Stimulated activated CD4-positive, alpha-beta T cell treated with anti-CD3 and anti-CD28 coated beads, Interleukin-12 subunit alpha, Interleukin-12 subunit beta, amount 100 ng/mL, for 4 hours (primary cell): ENCODE measurements at regions not wholly inside any gene's neighbourhood (a gene's known extent, or its start where the extent isn't known, plus 50 kb on each side); places are given as distances from the start of the nearest gene placed in this dataset.
A peak's percentile ranks its signal among the peaks of the same experiment; 100 is the strongest.
"Not testable (repeated sequence)": the region's sequence is repeated elsewhere in the genome, so short reads cannot be mapped to it uniquely, and the experiment has no call there.

Experiments
- DNase-seq: peaks from one replicate; pipeline ENCODE4 v3.0.0-alpha.2; 2020

DNA sequence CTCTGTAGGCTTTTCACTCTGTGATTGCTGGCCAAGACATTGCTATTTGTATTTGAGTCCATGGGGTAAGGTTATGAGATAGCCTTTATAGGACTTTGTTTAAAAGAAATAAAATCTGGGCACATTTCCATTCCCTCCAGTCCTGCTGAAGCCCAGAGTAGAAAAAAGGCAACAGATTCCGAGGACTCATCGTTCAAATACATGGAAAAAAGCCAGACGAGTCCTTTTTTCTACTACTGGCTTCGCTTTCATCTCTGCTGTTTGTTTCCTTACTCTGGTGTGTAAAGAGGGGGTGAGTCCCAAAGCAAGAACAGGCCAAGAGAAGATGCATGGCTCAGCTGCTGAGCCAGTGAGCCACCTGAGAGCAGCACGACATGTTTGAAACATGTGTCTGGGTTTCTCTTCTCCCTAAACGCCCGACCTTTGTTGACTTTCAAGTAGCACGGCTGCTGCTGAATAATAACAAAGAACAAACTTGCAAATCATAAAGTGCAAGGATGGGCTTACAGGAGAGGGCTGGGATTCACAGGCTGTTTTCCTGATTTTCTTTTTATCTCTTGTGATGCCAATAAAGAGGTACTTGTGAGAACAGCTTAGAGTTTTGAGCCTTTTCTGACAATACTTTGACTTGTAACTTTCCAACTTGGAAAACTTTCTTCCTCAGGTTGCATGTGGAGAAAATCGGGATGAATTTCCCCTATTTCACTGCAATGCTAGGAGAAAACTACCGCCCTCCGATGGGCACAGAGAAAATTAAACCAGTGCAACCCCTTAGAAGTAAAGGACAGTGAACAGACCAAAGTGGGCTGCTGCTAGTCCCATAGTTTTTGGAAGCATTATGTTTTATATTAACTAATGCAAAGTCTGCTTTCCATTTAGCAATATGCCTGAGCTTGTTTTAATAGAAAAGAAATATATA, 195.2 kb upstream of the RAG2 start:
- DNase-seq, result no peak

DNA sequence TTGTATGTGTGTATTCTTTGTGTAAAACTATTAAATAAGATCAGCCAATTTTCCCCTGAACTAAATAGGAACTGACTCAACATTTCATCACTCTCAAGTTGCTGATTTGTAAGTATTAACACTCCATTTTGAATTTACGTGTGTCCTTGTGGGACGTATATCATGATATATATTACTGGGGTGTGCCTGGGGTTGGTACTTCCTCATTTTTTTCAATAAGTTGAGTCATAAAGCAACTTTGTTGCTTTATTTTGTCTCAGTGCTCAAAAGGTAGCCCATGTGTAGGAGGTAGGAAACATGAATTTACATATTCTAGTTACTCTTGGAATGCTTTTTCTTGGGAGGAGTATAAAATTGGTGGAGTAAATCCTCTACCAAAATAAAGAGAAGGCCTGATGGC, 193.9 kb upstream of the RAG2 start:
- DNase-seq, result no peak

DNA sequence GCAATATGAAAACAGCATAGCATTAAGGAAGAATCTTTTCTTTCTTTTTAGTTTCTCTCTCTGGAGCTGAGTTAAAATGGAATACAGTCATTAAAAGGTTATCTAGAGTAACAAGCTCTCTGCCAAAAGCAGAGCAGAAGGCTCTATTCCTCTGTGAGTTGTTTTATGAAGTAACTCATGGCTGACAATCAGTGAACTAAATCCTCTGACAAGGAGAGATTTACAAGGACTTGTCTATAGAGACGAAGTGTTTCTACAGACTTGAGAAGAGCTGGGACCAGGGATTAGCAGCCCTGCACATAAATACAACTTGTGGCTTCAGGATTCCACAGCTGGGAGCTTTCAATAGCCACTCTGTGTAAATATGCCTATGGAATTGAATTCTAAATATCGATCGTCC, 192.5 kb upstream of the RAG2 start:
- DNase-seq, result no peak

DNA sequence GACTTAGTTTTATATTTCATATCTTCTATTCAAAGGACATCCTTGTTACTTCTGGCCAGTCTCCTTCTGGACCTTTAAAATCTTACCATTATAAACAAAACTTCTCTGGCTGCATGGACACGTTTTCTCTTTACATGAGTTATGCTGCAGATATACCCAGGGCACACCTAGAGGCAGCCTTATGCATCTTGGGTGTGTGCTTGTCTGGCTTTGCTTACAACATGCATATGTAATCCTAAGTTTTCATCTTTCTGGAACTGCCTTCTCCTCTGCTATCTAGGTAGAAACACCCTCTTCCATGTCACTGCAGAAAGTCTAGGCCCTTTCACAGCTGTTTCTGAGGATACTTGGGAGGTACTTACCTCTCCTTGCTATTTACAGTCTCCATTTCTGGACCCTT, 185.8 kb upstream of the RAG2 start:
- DNase-seq, result no peak

DNA sequence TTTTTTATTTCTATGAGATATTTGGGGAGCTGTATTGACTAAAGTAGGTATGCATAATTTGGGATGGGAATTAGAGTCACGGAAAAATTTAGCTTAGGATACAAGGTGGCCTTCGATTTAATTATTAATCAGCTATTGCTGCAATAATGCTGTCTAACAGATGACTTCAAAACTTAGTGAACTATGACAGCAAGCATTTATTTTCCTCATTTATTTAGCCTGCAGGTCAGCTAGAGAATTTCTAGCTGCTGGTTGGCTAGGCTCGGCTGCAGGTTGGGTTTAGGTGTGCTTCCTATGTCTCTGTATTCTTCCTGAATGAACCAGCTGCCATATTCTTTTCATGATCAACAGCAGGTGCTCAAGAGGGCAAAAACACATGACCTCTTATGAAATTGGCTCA, 181.8 kb upstream of the RAG2 start:
- DNase-seq, result no peak

DNA sequence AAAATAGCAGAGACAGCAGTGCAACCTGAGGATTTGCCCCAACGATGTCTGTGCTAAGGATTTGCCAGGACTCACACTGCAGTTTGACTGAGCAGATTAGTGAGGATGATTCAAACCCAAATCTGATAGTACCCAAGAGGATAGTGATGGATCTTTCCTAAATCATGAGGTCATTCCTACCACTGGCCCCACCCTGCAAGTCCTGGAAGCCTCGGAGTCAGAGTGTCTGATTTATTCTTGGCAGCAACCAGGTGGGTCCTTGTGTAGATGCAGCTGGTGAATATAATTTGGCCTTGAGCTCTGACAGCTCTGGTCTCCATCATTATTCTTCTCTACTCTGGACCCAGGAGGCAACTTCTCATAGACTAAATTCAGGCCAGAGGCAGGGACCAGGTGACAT, 179.3 kb upstream of the RAG2 start:
- no peak for DNase-seq

DNA sequence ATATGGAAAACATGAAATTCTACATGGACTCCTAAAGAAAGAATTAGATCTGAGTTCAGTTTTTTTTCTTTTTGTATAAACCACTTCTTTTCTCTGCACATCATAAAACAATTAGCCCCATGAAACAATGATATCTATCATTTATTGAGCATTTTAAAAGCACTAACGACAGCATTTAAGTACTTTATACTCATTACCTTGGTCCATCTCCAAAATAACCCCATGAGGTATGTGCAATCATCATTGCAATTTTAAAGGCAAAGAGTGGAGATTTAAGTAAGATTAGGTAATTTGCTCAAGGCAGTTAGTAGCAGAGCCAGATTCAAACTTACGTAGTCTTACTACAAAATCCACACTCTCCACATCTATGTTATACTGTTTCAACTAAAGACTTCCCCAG, 177.7 kb upstream of the RAG2 start:
- no peak for DNase-seq

DNA sequence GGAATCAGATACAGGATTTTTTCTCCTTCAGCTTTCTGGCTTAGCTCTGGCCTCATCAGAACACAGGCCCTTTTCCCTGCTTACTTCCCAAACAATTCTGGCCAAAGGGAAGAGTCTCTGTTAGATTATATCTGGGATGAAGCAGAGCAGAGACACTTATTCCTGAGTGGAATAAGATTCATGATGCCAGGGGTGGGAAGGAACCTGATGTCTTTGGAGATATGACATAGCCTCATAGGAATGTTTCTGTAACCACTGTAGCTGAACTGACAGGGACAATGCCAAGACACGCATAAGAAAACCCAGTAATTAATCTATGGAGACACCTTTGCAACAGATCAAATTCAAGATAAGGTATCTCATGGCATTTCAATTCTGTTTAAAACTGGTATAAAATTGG, 177.1 kb upstream of the RAG2 start:
- DNase-seq, result no peak

DNA sequence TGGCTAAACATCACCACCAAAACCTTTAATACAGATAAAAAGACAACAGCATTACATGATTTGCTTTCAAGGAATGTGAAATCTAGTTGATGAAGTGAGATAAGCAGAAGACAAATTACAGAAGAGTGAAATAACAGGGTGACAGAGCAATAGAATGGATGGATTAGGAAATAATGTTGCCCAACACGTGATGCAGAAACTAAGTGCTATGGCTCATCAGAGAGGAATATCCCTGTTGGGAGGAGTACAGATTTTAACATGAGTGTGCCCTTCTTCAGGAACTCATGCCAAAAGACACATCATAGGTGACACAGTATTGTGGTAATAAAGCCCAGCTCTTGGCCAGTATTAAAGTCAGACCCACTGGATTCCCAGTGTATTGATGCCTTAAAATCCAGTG, 176.6 kb upstream of the RAG2 start:
- DNase-seq, result no peak

DNA sequence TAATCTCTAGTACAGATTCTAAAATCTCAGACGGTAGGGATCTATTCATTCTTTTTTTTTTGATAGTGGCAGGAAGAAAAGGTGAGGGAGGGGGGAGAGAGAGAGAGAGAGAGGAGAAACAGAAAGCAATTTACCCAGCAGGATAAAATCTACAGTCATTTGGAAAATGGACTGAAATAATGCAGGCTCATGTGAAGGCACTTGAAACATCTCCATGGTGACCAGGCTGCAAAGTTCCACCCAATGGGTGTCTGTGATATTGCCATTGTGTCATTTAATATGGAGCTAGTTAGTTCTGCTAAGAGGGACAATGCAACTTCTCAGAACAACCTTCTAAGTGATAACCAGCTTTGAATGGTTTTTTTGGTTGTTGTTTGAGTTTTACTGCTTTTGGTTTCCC, 165.2 kb upstream of the RAG2 start:
- DNase-seq, result no peak

DNA sequence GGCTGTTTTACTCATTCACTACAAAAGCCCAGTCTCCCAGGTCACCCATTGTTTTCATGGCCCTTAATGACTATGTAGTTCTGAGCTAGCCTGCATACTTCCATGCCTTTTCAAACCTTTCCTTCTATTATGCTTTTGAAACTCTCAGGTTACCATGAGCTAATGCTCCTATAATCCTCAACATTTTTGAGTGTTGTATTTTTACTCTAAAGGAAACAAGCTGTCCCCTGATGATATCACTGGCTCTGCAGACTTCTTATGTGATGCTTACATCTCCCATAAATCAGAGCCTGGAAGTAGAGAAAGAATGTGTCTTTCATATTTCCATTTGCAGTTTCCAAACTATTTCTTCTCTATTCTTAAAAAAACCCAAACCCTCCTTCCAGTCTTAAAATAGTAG, 159.0 kb upstream of the RAG2 start:
- no peak for DNase-seq

DNA sequence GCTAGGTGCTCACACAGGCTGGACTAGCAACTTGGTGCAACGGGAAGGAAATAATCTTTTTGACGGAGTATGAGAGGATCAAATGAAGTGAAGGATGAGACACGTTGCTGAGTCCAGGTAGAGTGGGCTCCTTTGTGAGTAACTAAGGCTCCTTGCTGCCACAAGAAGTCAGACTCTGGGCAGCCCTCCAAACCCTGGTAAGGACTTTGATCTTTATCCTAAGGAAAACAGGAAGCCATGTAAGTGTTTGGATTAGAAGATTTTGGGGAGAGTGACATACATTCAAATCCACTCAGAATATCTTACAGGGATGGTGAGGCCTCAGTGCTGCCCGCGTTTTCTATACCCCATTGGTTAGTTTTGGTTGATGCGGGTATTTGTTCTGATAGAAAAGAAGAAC, 155.9 kb upstream of the RAG2 start:
- DNase-seq, result no peak

DNA sequence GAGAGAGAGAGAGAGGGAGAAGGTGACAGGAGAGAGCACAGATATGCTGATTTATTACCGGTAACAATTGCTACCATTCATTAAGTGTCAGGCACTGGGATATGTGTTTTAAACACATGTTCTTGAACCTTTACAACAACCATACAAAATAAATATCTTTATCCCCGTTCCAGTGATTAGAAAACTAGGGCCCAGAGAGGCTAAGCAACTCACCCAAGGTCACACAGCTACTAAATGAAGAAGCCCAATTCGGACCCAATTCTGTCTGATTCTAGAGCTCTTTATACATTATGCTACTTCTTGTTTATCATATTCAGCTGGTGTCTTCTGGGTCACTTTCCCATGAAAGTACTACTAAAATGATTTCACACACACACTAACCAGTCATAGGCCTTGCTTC, 154.0 kb upstream of the RAG2 start:
- no peak for DNase-seq

DNA sequence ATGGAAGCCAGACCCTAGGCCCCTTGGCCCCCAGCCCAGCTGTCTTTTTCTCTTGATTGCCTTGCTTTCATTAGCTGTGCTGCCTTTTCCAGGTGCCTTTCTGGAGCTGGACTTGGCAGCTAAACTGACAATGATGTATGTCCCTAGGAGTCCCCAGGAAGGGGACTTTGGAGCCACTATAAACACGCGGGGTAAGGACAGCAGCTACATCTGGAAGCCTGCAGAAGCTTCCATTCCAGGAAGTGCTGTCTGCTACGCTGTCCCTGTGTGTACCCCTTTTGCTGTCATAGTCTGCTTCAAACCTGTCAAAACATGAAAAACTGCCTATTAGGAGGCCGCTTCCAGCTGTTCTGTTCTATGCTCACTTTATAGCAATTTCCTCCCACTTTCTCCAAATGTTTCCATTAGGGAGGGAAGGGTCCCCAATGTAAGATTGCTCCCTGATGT, 153.3 kb upstream of the RAG2 start:
- no peak for DNase-seq

DNA sequence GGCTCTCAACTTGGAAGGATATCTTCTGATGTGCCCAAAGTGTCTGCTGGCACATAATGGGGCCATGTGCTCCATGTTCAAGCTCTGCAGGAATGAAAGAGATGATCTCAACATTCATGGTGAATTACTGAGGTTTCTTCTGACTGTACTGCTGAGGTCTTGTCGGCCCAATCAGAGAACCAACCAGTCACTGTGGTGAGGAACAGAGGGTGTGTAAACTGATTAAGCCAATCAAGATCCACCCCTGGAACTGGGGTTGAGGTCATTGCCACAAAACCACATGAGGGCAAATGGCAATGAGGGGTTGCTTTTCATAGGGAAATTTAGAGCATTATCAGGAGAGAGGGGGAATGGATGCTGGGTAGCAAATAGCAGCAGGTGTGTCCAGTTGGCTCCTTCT, 152.3 kb upstream of the RAG2 start:
- DNase-seq, result no peak

DNA sequence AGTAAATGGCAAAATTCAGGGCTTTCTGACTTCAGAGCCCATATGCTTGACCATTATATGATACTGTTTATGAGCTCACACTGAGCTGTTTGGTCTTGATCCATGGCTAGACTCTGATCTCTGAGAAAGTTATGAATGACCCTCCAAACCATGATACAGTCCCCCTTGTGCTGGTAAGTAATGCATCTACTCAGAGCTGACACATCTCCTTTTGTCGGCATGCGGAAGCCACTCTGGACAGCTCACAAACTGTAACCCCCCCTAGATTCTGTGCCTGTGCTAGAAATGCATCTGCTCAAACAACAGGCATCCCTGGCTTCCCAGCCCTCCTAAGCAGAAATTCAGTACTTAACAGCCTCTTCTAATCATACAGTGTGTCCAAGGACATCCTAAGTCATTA, 150.8 kb upstream of the RAG2 start:
- no peak for DNase-seq

DNA sequence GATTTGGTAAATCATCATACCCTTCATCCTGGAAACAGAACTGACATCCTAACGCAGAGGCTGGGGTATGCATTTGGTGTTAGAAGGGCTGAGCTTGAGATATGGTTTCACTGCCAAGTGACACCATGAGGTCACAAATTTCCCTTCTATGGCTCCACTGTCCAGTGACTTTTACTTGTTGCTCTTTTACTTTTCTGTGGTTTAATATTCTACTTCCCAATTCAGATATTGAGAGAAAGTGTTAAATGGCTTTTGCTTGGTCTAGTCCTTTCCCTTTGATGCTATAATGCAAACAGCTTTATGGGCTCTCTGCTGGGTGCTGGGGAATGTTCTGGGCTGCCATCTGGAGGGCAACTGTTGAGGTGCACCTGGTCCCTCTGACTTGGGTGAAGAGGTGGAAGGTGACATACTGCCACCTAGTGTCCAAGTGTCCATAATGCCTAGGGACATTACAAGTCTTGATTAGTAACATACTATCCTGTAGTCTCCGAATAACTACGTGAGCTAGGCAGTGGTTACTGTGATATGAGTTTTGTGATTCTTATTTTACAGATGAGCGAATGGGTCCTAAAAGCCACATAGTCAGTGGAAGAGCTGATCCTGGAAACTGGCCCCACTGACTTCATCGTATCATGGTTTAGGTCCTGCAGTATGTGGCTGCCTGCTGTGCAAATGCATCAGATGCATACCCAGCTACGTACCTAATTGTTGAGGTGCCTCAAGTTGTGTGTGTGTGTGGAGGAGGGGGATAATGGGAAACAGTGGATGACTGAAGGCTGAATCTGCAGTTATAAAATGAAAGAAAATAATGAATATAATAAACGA, 149.1 kb upstream of the RAG2 start:
- peak; percentile 71 for DNase-seq

DNA sequence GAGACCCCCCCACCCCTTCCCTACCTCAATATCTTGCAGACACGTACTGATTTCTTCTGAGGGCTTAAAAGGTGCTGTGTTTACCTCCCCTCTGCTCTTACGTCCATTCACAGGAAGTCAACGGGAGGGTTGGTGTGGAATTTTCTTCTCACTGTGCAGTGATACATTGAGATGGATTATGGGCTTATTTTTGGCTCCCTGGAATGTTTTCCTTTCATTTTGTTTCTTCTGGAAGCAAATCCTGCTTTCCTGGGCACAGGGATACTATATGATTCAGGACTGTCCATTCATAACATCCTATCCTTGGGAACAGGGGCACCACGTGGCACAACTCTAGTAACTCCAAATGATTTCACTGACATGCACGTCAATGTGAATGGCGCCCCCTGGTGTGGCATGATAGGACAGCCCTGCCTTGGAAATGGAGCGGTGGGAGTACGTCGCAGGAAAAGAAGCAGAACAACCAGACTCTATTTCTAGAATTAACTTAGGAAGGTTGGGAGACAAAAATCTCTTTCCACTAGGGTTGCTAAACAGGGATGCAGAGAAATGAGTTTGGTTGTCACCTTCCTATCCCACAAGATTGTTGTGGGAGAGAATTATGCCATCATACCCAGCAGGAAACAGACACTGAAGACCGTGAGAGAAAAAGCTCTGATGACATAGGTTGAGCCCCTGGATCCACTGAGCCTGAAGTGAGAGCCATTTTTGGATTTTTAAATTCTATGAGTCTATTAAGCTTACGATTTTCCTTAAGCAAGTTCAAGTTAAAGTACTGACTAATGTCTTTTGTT, 146.5 kb upstream of the RAG2 start:
- DNase-seq, result peak; percentile 50

DNA sequence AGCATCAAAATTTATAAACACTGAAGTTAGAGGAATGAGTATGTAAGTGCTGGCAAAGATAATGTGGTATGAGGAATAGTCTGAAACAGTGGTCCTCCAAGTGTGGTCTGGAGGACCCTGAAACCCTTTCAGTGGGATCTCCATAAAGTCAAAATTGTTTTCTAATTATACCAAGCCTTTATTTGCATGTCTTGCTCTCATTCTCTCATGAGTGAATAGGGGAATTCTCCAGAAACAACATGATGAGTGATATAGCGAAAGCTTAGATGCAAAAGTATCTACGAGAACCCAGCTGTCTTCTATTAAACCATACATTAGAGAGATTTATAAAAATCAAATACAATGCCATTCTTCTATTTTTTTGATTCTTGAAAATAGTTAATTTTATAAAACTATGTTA, 145.0 kb upstream of the RAG2 start:
- no peak for DNase-seq

DNA sequence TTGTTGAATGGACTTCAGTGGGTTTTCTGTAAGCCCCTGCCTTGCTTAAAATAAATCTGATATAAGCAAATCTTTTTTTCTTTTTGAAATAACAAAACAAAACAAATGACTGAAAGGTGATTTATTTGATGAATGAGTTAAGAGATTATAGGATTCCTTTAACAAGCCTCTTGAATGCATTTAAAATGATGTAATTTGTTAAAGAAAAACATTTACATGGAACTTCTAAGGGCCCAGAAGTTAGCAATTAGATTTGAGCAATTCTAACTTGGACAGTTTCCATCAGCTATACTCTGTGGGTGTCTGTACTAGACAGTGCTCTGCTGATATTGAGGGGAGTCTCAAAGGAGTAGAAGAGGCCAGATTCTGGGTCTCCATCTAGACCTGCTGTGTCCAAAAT, 143.5 kb upstream of the RAG2 start:
- no peak for DNase-seq

DNA sequence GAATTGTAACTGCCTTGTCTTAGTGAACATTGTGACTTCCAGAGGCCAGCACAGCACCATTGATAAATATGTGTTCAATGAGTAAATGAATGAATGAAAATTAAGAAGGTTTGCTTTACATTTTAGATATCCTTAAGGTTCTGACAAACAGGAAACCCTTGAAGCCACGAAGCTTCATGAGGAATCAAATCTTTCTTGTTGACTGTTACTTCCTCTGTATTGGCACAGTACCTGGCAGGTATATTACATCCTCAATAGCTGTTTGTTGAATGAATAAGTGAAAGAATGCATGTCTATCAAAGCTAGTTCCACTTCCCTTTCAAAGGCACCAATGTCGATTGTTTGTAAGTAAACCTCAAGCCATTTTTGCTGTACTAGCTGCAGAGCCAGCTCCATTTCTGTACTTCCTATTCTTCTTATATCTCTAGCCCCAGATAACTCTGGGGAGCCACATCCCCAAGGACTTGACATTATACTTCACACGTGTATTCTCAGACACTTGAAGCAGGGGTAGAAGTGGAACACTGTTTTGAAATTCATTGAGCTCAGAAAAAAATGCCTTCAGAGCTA, 140.3 kb upstream of the RAG2 start:
- DNase-seq, result no peak

DNA sequence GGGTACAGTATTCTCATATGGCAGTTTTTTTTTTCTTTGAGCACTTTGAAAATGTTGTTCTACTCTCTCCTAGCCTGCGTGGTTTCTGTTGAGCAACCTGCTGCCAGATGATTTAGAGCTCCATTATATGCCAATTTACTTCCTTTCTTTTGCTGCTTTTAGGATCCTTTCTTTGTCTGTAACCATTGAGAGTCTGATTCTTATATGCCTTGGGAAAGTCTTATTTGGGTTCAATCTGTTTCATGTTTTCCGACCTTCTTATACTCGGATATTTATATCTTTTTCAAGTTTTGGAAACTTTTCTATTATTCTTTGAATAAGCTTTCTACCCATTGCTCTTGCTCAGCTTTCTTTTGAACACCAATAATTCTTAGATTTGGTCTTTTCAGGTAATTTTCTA, 138.1 kb upstream of the RAG2 start:
- no peak for DNase-seq

DNA sequence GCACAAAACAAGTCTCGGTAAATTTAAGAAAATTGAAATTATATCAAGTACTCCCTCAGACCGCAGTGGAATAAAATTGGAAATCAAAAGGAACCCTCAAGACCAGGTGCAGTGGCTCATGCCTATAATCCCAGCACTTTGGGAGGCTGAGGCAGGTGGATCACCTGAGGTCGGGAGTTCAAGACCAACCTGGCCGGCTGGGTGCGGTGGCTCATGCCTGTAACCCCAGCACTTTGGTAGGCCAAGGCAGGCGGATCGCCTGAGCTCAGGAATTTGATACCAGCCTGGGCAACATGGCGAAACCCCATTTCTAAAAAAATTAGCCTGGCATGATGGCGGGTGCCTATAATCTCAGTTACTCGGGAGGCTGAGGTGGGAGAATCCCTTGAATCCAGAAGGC, 135.7 kb upstream of the RAG2 start:
- not testable (repeated sequence) for DNase-seq
